Activated T-helper 17 cell treated with anti-CD3 and anti-CD28 coated beads, Interleukin-2, amount 50 U/mL, for 72 hours (primary cell): ENCODE measurements at regions not wholly inside any gene's neighbourhood (a gene's known extent, or its start where the extent isn't known, plus 50 kb on each side); places are given as distances from the start of the nearest gene placed in this dataset.

Experiments
- ATAC-seq: fragments of 150-1000 bp; cut with Tn5 transposase; replicated peaks from 2 replicates; pipeline ENCODE4 v1.10.0; 2021; ENCODE audit warnings: mild to moderate bottlenecking, moderate library complexity
- H3K27ac Mint-ChIP-seq: one replicate; pipeline ENCODE4 v1.8.0; 2022; ENCODE audit warnings: mixed read lengths
- H3K27me3 Mint-ChIP-seq: one replicate; pipeline ENCODE4 v1.8.0; 2022; ENCODE audit warnings: mixed read lengths
- H3K36me3 Mint-ChIP-seq: one replicate; pipeline ENCODE4 v1.8.0; 2022; ENCODE audit warnings: low read depth, mild to moderate bottlenecking, mixed read lengths
- H3K4me1 Mint-ChIP-seq: one replicate; pipeline ENCODE4 v1.8.0; 2022; ENCODE audit warnings: mixed read lengths
- H3K4me3 Mint-ChIP-seq: one replicate; pipeline ENCODE4 v1.8.0; 2022; ENCODE audit warnings: mild to moderate bottlenecking, mixed read lengths
- H3K9me3 Mint-ChIP-seq: one replicate; pipeline ENCODE4 v1.8.0; 2022; ENCODE audit warnings: mixed read lengths

DNA sequence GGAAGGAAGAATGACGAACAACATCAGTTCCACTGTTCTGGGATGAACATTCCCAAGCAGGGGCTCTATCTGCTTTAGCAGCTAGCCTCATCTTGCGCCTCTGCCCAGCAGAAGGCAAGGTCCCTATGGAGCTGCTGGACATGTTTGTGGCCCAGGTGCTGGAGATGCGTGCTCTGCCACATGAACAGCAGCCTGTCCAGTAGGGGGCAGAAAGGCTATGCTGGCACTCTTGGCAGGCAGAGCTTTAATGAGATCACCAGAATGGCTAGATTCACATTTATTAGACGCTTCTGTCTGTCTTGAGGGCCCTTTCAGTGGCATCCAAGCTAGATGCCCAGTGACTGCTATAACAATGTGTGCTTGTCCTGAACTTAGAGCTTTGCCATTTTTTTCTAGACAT, 1826.0 kb downstream of the STIM2 start:
- ATAC-seq, result no peak
- Mint-ChIP-seq H3K27ac (no peak overlapping the region), H3K9me3 (peaks cover 9% of the 10 kb centered on the region), H3K36me3 (no peaks in the 10 kb centered on the region), H3K4me1 (no peaks in the 10 kb centered on the region), H3K4me3 (no peak overlapping the region), H3K27me3 (no peaks in the 10 kb centered on the region)

DNA sequence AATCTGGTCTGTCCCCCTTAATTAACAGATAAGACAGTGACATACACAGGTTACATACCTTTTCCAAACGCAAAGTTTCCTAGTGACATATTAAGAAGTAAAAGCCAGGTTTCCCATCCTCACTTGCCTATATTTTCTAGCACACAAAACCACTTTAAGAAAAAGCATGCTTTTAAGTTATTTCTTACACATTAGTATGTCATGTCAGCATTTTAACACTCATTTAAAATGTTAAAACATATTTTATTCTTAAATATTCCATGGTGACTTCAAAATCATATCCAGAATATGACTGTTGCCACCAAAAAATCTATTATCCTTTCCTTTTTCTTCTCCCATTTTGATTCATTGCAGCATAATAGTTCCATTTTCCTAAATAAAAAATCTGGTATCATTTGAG, 1830.2 kb downstream of the STIM2 start:
- H3K27ac Mint-ChIP-seq, result no peak overlapping the region
- no peaks in the 10 kb centered on the region for H3K4me1 Mint-ChIP-seq
- H3K36me3 Mint-ChIP-seq, result no peaks in the 10 kb centered on the region
- H3K4me3 Mint-ChIP-seq, result no peak overlapping the region
- no peaks in the 10 kb centered on the region for H3K27me3 Mint-ChIP-seq
- H3K9me3 Mint-ChIP-seq, result peaks cover 12% of the 10 kb centered on the region
- ATAC-seq, result no peak

- Mint-ChIP-seq H3K9me3 (peaks cover 5% of the 10 kb centered on the region), H3K27ac (no peak overlapping the region), H3K27me3 (no peaks in the 10 kb centered on the region), H3K36me3 (no peaks in the 10 kb centered on the region), H3K4me3 (no peak overlapping the region), H3K4me1 (no peaks in the 10 kb centered on the region)
- no peak for ATAC-seq
Observed at GRCh38 chr4:28702571-28702970, 1841.9 kb downstream of the STIM2 start.

DNA sequence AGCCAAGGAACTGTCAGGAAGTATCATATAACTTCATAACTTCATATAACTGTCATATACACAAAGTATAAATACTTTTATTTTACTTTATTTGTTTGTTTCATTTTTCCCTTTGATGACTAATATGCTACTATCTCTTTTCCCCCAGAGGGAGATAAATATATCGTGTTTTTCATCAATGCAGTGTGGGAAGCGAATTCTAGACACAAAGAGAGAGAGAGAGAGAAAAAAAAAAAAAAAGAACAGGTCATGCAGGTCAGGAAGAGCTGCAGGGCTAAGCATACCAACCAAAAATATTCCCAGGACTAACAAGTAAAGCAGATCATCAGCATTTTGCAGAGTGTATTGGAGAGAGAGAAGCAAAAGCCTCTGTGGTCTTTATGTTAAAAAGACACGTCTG, 1849.2 kb downstream of the STIM2 start:
- Mint-ChIP-seq H3K4me3 (no peak overlapping the region), H3K9me3 (peaks cover 8% of the 10 kb centered on the region), H3K4me1 (no peaks in the 10 kb centered on the region), H3K27me3 (no peaks in the 10 kb centered on the region), H3K27ac (no peak overlapping the region), H3K36me3 (no peaks in the 10 kb centered on the region)
- no peak for ATAC-seq

DNA sequence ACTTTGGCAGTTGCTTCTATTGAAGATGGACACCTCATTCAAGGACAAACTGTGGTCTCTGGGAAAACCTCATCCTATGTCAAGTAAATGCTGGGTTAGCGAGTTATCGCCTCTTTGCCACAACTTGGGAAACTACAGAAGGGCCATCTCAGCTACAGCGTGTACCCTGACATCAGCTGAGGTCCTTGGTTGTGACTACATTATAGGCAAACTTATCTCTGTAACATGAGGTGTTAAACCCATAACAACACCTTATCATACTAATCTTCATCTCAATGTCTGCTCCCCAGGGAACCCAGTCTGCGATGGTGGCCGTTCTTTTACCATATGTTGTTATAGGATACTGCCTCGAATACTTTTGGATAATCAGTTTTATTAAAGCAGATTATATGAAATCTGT, 1862.7 kb downstream of the STIM2 start:
- Mint-ChIP-seq H3K9me3 (peaks cover 10% of the 10 kb centered on the region), H3K4me3 (no peak overlapping the region), H3K36me3 (no peaks in the 10 kb centered on the region), H3K27me3 (no peaks in the 10 kb centered on the region), H3K27ac (no peak overlapping the region), H3K4me1 (no peaks in the 10 kb centered on the region)
- ATAC-seq, result no peak

GRCh38 chr4:28724239-28724638, 1863.6 kb downstream of the STIM2 start:
- no peak for ATAC-seq
- no peak overlapping the region for H3K4me3 Mint-ChIP-seq
- H3K36me3 Mint-ChIP-seq, result no peaks in the 10 kb centered on the region
- H3K9me3 Mint-ChIP-seq, result peaks cover 10% of the 10 kb centered on the region
- H3K4me1 Mint-ChIP-seq, result no peaks in the 10 kb centered on the region
- H3K27me3 Mint-ChIP-seq, result no peaks in the 10 kb centered on the region
- no peak overlapping the region for H3K27ac Mint-ChIP-seq

GRCh38 chr4:28730304-28730703, 1869.7 kb downstream of the STIM2 start:
- Mint-ChIP-seq H3K27ac (no peak overlapping the region), H3K4me3 (no peak overlapping the region), H3K9me3 (peaks cover 9% of the 10 kb centered on the region), H3K4me1 (no peaks in the 10 kb centered on the region), H3K27me3 (no peaks in the 10 kb centered on the region), H3K36me3 (no peaks in the 10 kb centered on the region)
- no peak for ATAC-seq

- H3K9me3 Mint-ChIP-seq, result peaks cover 7% of the 10 kb centered on the region
- no peaks in the 10 kb centered on the region for H3K36me3 Mint-ChIP-seq
- H3K4me1 Mint-ChIP-seq, result no peaks in the 10 kb centered on the region
- H3K27me3 Mint-ChIP-seq, result no peaks in the 10 kb centered on the region
- H3K4me3 Mint-ChIP-seq, result no peak overlapping the region
- no peak overlapping the region for H3K27ac Mint-ChIP-seq
- no peak for ATAC-seq
Observed at GRCh38 chr4:28744066-28744465, 1883.4 kb downstream of the STIM2 start.

- peaks cover 9% of the 10 kb centered on the region for H3K9me3 Mint-ChIP-seq
- no peaks in the 10 kb centered on the region for H3K36me3 Mint-ChIP-seq
Observed at GRCh38 chr4:28754376-28754775, 1893.7 kb downstream of the STIM2 start.

GRCh38 chr4:28755081-28755480, 1894.4 kb downstream of the STIM2 start:
- Mint-ChIP-seq H3K27ac (no peak overlapping the region), H3K9me3 (peaks cover 3% of the 10 kb centered on the region), H3K27me3 (no peaks in the 10 kb centered on the region), H3K4me3 (no peak overlapping the region), H3K4me1 (no peaks in the 10 kb centered on the region), H3K36me3 (no peaks in the 10 kb centered on the region)
- ATAC-seq, result no peak

More at GRCh38 chr4:28754376-28754775, 1893.7 kb downstream of the STIM2 start:
- ATAC-seq, result no peak
- no peak overlapping the region for H3K4me3 Mint-ChIP-seq
- H3K27me3 Mint-ChIP-seq, result no peaks in the 10 kb centered on the region
- no peaks in the 10 kb centered on the region for H3K4me1 Mint-ChIP-seq
- H3K27ac Mint-ChIP-seq, result no peak overlapping the region

DNA sequence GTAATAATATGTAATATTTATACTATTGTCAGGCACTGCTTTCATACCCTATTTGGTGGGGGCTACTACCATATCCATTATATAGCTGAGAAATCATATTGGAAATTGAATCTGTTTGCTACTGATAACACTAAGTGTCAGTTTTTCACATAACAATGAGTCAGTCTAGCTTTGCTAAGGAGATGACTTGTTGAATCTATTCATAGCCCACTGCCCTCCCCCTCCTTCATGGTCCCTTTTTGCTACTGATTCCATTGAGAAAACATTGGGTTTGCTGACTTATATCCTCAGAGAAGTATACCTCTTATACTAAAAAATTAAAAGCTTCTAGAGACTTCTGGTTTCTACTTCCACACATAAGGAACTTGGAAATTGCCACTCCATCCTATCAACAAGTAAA, 1898.4 kb downstream of the STIM2 start:
- ATAC-seq, result no peak
- Mint-ChIP-seq H3K27me3 (no peaks in the 10 kb centered on the region), H3K27ac (no peak overlapping the region), H3K4me3 (no peak overlapping the region), H3K36me3 (no peaks in the 10 kb centered on the region), H3K4me1 (no peaks in the 10 kb centered on the region), H3K9me3 (peaks cover 9% of the 10 kb centered on the region)

GRCh38 chr4:28760003-28760402, 1899.4 kb downstream of the STIM2 start:
- H3K4me3 Mint-ChIP-seq, result no peak overlapping the region
- no peaks in the 10 kb centered on the region for H3K4me1 Mint-ChIP-seq
- no peaks in the 10 kb centered on the region for H3K27me3 Mint-ChIP-seq
- peaks cover 11% of the 10 kb centered on the region for H3K9me3 Mint-ChIP-seq
- H3K27ac Mint-ChIP-seq, result no peak overlapping the region
- no peak for ATAC-seq
- H3K36me3 Mint-ChIP-seq, result no peaks in the 10 kb centered on the region

- no peak overlapping the region for H3K27ac Mint-ChIP-seq
- H3K27me3 Mint-ChIP-seq, result no peaks in the 10 kb centered on the region
- ATAC-seq, result no peak
- H3K4me1 Mint-ChIP-seq, result no peaks in the 10 kb centered on the region
- H3K9me3 Mint-ChIP-seq, result peaks cover 10% of the 10 kb centered on the region
- H3K36me3 Mint-ChIP-seq, result no peaks in the 10 kb centered on the region
- no peak overlapping the region for H3K4me3 Mint-ChIP-seq
Observed at GRCh38 chr4:28772066-28772465, 1911.4 kb downstream of the STIM2 start.

- Mint-ChIP-seq H3K36me3 (no peaks in the 10 kb centered on the region), H3K4me3 (no peak overlapping the region), H3K9me3 (peaks cover 13% of the 10 kb centered on the region), H3K27me3 (no peaks in the 10 kb centered on the region), H3K27ac (no peak overlapping the region), H3K4me1 (no peaks in the 10 kb centered on the region)
- ATAC-seq, result no peak
Observed at GRCh38 chr4:28772788-28773187, 1912.1 kb downstream of the STIM2 start.

DNA sequence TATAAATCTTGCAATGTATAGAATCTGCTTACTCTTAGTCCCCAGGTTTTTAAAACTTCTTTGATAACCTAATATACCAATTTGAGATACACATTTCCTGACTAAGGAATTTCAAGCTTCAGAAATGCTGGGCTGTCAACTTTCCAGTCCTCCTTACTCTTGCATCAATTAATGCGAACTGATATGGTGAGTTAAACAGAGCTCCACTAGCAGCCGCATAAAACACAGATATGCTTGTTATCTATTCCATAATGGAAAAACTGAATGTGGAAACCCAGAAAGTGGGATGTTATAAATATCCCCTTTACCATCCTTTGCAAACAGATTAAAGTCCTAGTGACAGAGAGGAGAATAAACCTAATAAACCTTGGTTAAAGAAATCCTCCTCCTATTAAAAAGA, 1913.7 kb downstream of the STIM2 start:
- peaks cover 10% of the 10 kb centered on the region for H3K9me3 Mint-ChIP-seq
- H3K27me3 Mint-ChIP-seq, result no peaks in the 10 kb centered on the region
- H3K4me3 Mint-ChIP-seq, result no peak overlapping the region
- no peaks in the 10 kb centered on the region for H3K4me1 Mint-ChIP-seq
- H3K36me3 Mint-ChIP-seq, result no peaks in the 10 kb centered on the region
- no peak overlapping the region for H3K27ac Mint-ChIP-seq
- no peak for ATAC-seq

DNA sequence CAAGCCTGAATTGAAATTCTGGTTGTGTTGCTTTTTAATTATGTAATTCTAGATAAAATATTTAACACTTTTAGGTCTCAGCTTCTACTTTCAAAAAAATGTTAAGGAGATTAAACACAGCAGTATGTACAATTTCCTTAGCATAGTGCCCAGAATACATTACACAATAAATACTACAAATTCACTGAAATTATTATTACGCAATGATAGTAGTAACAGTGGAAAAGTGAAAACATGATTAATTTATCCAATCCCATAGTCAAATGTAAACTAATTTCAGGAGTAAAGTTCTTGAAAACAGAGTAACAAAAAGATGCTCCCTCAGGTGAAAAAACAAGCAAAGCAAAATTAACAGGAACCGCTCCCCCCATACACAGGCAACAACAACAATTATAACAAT, 1915.4 kb downstream of the STIM2 start:
- H3K36me3 Mint-ChIP-seq, result no peaks in the 10 kb centered on the region
- H3K27me3 Mint-ChIP-seq, result no peaks in the 10 kb centered on the region
- H3K4me3 Mint-ChIP-seq, result no peak overlapping the region
- no peak overlapping the region for H3K27ac Mint-ChIP-seq
- peaks cover 13% of the 10 kb centered on the region for H3K9me3 Mint-ChIP-seq
- H3K4me1 Mint-ChIP-seq, result no peaks in the 10 kb centered on the region
- no peak for ATAC-seq
